ENCODE measurements at regions not wholly inside any gene's neighbourhood (a gene's known extent, or its start where the extent isn't known, plus 50 kb on each side); places are given as distances from the start of the nearest gene placed in this dataset.

DNA sequence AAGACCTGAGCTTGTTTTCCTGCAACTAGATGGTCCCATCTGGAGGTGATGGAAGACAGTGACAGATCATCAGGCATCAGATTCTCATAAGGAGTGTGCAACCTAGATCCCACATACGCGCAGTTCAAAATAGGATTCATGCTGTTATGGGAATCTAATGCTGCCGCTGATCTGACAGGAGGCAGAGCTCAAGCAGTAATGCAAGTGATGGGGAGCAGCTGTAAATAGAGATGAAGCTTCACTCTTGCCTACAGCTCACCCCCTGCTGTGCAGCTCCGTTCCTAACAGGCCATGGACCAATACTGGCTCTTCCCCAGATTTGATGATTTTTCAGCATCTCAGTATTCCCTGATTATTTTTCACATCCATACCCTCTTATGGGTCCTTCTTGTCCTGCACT, 208.4 kb upstream of the RXFP2 start:
- H3K4me3 ChIP-seq (replicated peaks in 1 of 4; ENCODE audit: control extremely low read depth in 1 of 4, insufficient read depth in 1 of 4, low read depth in 3 of 4, low read length in 4 of 4), result no peak overlapping the region
- H3K4me1 ChIP-seq (ENCODE audit: control insufficient read depth, extremely low read depth, insufficient read depth, low read length), result no peaks in the 10 kb centered on the region
- no peaks in the 10 kb centered on the region for H3K79me2 ChIP-seq (ENCODE audit: control insufficient read depth, insufficient read depth, low read length)
- H3K27me3 ChIP-seq (ENCODE audit: control insufficient read depth, insufficient read depth, low read length), result no peaks in the 10 kb centered on the region
- H2AFZ ChIP-seq (ENCODE audit: low read length), result no peak overlapping the region
- H3K9me3 ChIP-seq (ENCODE audit: control insufficient read depth, insufficient read depth, low read depth, low read length), result no peaks in the 10 kb centered on the region
- H3K4me2 ChIP-seq (ENCODE audit: extremely low read depth, insufficient read depth, low read length), result no peak overlapping the region
- H3K27ac ChIP-seq (ENCODE audit: insufficient read depth, low read length), result no peak overlapping the region
- H4K20me1 ChIP-seq (ENCODE audit: control insufficient read depth, extremely low read depth, insufficient read depth, low read length), result no peaks in the 10 kb centered on the region
- no peak for TF ChIP-seq EZH2 (IDR thresholded peaks at IDR 0.05; ENCODE audit: low read length, missing control alignments)
- TF ChIP-seq, protein P1, sequence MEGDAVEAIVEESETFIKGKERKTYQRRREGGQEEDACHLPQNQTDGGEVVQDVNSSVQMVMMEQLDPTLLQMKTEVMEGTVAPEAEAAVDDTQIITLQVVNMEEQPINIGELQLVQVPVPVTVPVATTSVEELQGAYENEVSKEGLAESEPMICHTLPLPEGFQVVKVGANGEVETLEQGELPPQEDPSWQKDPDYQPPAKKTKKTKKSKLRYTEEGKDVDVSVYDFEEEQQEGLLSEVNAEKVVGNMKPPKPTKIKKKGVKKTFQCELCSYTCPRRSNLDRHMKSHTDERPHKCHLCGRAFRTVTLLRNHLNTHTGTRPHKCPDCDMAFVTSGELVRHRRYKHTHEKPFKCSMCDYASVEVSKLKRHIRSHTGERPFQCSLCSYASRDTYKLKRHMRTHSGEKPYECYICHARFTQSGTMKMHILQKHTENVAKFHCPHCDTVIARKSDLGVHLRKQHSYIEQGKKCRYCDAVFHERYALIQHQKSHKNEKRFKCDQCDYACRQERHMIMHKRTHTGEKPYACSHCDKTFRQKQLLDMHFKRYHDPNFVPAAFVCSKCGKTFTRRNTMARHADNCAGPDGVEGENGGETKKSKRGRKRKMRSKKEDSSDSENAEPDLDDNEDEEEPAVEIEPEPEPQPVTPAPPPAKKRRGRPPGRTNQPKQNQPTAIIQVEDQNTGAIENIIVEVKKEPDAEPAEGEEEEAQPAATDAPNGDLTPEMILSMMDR (conservative IDR thresholded peaks at IDR 0.05 in 1 of 2, IDR thresholded peaks at IDR 0.05 in 1 of 2; ENCODE audit: low read depth in 1 of 2, low read length in 2 of 2), result no peak
- no peak for DNase-seq (ENCODE audit: low read depth in 2 of 2)
- no peaks in the 10 kb centered on the region for H3K36me3 ChIP-seq (ENCODE audit: control insufficient read depth, insufficient read depth, low read length)
- no peak overlapping the region for H3K9ac ChIP-seq (ENCODE audit: insufficient read depth, low read length)

DNA sequence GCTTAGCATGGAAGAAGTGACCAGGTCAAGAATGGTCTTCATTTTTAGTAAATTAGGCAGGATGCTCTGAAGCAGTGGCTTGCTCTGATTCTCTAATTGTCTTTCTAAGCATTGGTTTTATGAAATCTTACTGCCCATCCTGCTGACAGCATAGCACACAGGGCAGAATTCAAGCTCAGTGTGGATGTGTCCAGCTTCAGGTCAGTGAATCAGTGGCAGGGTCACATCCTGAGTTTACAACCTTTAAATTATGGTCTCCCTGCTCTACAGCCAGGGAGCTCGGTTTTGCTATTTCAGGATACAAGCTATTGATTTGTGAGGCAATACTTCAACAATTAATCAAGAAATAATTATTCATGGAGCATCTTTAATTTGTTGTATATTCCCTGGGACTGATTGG, 202.3 kb upstream of the RXFP2 start:
- Histone ChIP-seq H3K36me3 (ENCODE audit: control insufficient read depth, insufficient read depth, low read length) (no peaks in the 10 kb centered on the region), H3K4me1 (ENCODE audit: control insufficient read depth, extremely low read depth, insufficient read depth, low read length) (no peaks in the 10 kb centered on the region), H4K20me1 (ENCODE audit: control insufficient read depth, extremely low read depth, insufficient read depth, low read length) (no peaks in the 10 kb centered on the region), H3K4me2 (ENCODE audit: extremely low read depth, insufficient read depth, low read length) (no peak overlapping the region), H3K27me3 (ENCODE audit: control insufficient read depth, insufficient read depth, low read length) (peaks cover 4% of the 10 kb centered on the region), H3K27ac (ENCODE audit: insufficient read depth, low read length) (no peak overlapping the region), H3K79me2 (ENCODE audit: control insufficient read depth, insufficient read depth, low read length) (no peaks in the 10 kb centered on the region), H3K9me3 (ENCODE audit: control insufficient read depth, insufficient read depth, low read depth, low read length) (no peaks in the 10 kb centered on the region), H3K9ac (ENCODE audit: insufficient read depth, low read length) (no peak overlapping the region), H2AFZ (ENCODE audit: low read length) (no peak overlapping the region), H3K4me3 (replicated peaks in 1 of 4; ENCODE audit: control extremely low read depth in 1 of 4, insufficient read depth in 1 of 4, low read depth in 3 of 4, low read length in 4 of 4) (no peak overlapping the region)
- no peak for TF ChIP-seq EZH2 (IDR thresholded peaks at IDR 0.05; ENCODE audit: low read length, missing control alignments)
- TF ChIP-seq, protein P1 (conservative IDR thresholded peaks at IDR 0.05 in 1 of 2, IDR thresholded peaks at IDR 0.05 in 1 of 2; ENCODE audit: low read depth in 1 of 2, low read length in 2 of 2), result no peak
- no peak for DNase-seq (ENCODE audit: low read depth in 2 of 2)

GRCh38 chr13:31538067-31539042, 201.0 kb upstream of the RXFP2 start:
- H3K9ac ChIP-seq (ENCODE audit: insufficient read depth, low read length), result no peak overlapping the region
- H3K9me3 ChIP-seq (ENCODE audit: control insufficient read depth, insufficient read depth, low read depth, low read length), result no peaks in the 10 kb centered on the region
- no peak overlapping the region for H3K4me3 ChIP-seq (replicated peaks in 1 of 4; ENCODE audit: control extremely low read depth in 1 of 4, insufficient read depth in 1 of 4, low read depth in 3 of 4, low read length in 4 of 4)
- H3K4me1 ChIP-seq (ENCODE audit: control insufficient read depth, extremely low read depth, insufficient read depth, low read length), result no peaks in the 10 kb centered on the region
- H3K27me3 ChIP-seq (ENCODE audit: control insufficient read depth, insufficient read depth, low read length), result peaks cover 4% of the 10 kb centered on the region
- TF ChIP-seq, protein P1 (conservative IDR thresholded peaks at IDR 0.05 in 1 of 2, IDR thresholded peaks at IDR 0.05 in 1 of 2; ENCODE audit: low read depth in 1 of 2, low read length in 2 of 2), result peak; percentile 68 to 74
- TF ChIP-seq EZH2 (IDR thresholded peaks at IDR 0.05; ENCODE audit: low read length, missing control alignments), result no peak
- peak; percentile 29 to 56 for DNase-seq (ENCODE audit: low read depth in 2 of 2)
- H3K4me2 ChIP-seq (ENCODE audit: extremely low read depth, insufficient read depth, low read length), result no peak overlapping the region
- H3K36me3 ChIP-seq (ENCODE audit: control insufficient read depth, insufficient read depth, low read length), result no peaks in the 10 kb centered on the region
- no peaks in the 10 kb centered on the region for H4K20me1 ChIP-seq (ENCODE audit: control insufficient read depth, extremely low read depth, insufficient read depth, low read length)
- no peaks in the 10 kb centered on the region for H3K79me2 ChIP-seq (ENCODE audit: control insufficient read depth, insufficient read depth, low read length)
- no peak overlapping the region for H2AFZ ChIP-seq (ENCODE audit: low read length)
- no peak overlapping the region for H3K27ac ChIP-seq (ENCODE audit: insufficient read depth, low read length)

All from fibroblast of lung (primary cell).